ENCODE measurements at regions not wholly inside any gene's neighbourhood (a gene's known extent, or its start where the extent isn't known, plus 50 kb on each side); places are given as distances from the start of the nearest gene placed in this dataset.

DNA sequence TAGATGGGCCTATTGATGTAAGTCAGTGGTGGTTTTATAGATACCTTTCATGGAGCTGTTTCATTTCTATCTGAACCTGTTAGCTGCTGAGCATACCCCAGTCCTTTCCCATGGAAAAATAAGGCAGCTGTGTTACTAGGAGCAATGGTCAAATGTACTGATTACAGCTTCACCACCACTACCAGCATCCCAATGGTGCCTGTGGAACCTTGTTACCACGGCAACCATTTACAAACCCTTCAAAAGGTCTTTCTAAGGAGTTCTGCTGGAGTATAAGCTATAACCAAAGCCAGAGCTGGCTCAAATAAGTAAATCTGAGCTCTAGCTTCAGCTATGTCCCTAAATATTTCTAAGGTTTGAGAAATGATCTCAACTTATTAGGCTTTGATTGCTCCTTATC, 133.4 kb upstream of the ACP3 start:
- DNase-seq (ENCODE audit: low read depth in 4 of 4, low spot score in 2 of 4): no peak

DNA sequence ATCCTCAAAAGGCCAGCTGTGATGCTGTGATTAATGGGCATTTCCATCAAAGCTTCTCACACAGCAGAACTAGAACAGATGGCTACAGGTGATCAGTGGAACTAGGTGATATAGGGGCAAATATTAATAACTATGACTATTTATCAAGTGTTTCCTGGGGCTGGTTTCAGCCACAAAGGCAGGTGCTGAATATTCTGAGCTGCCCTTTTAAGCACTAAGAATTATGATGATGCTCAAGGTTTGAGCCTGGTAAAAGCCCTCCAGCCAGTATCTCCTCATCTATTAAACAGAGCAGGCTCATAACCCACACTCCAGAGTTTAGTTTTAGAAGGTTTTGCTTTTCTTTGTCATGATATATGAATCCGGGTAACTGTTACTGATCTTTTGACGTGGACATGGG, 129.5 kb upstream of the ACP3 start:
- no peak for DNase-seq (ENCODE audit: low read depth in 4 of 4, low spot score in 2 of 4)

DNA sequence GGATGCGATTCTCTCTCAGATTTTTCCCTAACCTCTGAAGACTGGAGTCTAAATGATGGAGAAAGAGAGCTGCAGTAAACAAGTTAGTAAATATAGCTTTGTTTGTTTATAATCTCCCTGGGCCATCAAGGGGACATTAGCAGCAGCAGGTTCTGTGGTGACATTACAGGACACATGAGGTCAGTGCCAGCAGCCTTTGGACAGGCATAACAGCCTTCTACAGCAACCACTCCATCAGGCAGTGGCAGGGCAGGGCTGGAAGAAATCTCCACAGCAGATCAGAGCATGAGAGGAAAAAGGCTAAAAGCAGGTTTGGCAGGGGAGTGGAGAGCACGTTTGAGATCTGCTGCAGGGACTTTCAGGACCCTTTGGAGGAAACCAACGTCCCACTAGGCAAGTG, 127.6 kb upstream of the ACP3 start:
- DNase-seq (ENCODE audit: low read depth in 4 of 4, low spot score in 2 of 4): no peak

GRCh38 chr3:132196113-132196512, 121.1 kb upstream of the ACP3 start:
- DNase-seq (ENCODE audit: low read depth in 4 of 4, low spot score in 2 of 4): no peak

- DNase-seq (ENCODE audit: low read depth in 4 of 4, low spot score in 2 of 4): no peak
Observed at GRCh38 chr3:132198516-132198915, 118.7 kb upstream of the ACP3 start.

DNA sequence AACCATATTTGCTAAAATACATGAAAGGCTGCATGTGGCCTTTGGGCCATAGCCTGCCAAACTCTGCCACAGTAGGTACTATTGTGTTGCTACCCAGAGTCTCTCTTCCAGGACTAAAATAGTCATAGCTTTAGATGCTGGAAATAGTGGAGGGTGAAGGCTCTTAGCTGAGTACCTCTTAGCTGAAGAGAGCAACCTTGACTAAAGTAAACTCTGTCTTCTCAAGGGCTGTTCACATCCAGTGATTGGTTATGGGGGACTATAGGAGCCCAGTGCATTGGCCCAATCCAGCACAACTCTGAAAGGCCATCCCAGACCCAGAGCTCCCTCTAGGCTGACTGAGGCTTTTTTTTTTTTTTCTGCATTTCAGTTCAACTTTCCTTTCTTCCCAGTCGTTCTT, 117.8 kb upstream of the ACP3 start:
- DNase-seq (ENCODE audit: low read depth in 4 of 4, low spot score in 2 of 4): no peak

DNA sequence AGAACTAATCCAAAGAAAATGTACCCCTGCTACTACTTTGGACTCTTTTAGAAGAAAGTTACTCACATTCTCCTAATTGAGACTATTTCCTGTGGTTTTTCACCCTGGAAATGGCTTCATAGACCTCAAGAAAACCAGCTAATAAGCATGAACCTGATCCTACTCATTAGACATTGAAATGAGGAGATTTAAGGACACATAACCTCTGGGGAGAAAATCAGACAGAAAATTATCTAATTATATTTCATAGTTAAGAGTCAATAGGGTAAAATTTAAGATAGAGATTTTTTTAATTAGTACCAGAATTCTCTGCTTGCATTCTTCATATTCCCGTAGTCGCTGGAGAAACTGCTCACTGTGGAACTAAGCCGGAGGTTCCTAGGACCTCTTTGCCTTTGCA, 114.6 kb upstream of the ACP3 start:
- no peak for DNase-seq (ENCODE audit: low read depth in 4 of 4, low spot score in 2 of 4)

GRCh38 chr3:132203889-132204596, 113.2 kb upstream of the ACP3 start:
- no peak for DNase-seq (ENCODE audit: low read depth in 4 of 4, low spot score in 2 of 4)

DNA sequence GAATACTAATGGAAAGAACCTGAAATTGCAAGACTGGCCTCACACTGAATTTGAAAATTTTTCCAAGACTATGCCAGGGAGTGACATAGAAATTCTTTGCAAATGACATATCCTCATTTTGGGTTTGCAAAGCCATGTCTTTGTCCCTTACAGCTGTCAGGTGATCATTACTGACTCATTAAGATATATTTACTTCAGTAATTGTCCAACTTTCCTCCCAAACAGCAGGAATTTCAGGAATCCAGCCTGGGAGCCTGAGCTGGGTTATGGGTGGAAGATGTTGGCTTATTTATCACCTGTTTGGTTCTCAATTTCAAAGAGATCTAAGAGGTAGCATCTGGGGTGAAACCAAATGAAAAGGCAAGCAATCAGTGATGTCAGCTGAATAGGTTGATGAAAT, 111.6 kb upstream of the ACP3 start:
- no peak for DNase-seq (ENCODE audit: low read depth in 4 of 4, low spot score in 2 of 4)

DNA sequence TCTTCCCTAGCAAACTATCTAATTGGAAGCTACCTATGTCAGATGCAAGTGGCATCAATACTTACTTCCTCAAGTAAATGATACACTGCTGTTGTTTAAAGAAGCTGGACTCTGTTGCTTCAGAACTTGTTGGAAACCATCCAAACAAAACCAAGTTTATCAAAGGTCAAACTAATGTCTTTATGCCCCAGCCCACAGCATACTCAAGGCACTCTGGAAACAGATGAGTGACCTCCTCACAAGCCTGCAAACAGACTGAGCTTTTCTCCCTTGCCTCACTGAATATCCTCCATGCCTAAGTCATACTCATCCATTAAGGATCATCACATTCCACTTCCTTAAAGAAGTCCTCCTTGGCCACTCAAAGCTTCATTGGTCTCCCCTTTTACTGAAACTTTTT, 107.4 kb upstream of the ACP3 start:
- no peak for DNase-seq (ENCODE audit: low read depth in 4 of 4, low spot score in 2 of 4)

- no peak for DNase-seq (ENCODE audit: low read depth in 4 of 4, low spot score in 2 of 4)
Observed at GRCh38 chr3:132210476-132211346, 106.5 kb upstream of the ACP3 start.

DNA sequence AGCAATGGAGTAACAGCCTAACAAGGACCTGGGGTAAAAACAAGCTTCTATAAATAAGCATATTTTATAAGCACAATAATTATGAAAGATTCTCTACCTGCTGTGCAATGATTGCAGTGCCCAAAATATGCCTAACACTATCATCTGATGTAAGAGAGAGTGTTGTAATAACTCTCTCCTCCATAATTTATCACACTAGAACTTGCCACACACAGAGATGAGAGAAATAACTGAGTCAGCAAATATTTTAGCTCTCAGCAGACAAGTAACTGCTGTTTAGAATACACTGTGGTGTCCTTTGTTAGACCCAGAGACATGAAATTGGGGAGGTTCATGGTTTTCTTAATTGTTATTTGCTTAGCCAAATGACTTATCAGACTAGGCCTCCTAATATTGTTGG, 105.3 kb upstream of the ACP3 start:
- no peak for DNase-seq (ENCODE audit: low read depth in 4 of 4, low spot score in 2 of 4)

- no peak for DNase-seq (ENCODE audit: low read depth in 4 of 4, low spot score in 2 of 4)
Observed at GRCh38 chr3:132218817-132219755, 98.1 kb upstream of the ACP3 start.

DNA sequence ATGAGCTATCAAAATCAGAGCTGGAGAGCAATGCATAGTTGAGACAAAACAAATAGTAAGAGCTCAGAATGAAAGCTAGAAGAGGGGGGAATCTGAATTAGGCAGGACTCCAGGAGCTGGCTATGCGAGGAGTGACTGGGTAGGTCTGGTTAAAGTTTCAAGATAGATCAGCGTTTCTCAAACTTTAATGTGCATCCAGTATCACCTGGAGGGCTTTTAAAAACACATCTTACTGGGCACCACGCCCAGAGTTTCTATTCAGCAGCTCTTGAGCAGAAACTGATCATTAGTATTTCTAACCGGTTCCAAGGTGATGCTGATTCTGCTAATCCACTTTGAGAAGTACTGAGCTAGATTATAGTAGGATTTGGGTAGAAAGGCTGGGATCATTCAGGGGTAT, 96.2 kb upstream of the ACP3 start:
- DNase-seq (ENCODE audit: low read depth in 4 of 4, low spot score in 2 of 4): no peak

- DNase-seq (ENCODE audit: low read depth in 4 of 4, low spot score in 2 of 4): no peak
Observed at GRCh38 chr3:132222868-132223538, 94.2 kb upstream of the ACP3 start.

DNA sequence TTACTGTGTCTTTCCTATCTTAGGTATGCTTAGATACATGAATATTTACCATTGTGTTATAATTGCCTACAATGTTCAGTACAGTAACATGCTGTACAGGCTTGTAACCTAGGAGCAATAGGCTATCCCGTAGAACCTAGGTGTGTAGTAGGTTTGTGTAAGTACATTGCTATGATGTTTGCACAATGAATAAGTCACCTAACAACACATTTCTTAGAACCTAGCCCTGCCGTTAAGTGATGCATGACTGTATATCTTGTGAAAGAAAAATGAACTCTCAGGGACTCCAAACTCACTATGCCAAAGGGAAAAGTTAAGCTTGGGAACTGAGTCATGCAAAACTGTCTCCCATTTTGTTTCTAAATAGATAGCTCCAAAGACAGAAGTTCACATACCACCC, 91.5 kb upstream of the ACP3 start:
- DNase-seq (ENCODE audit: low read depth in 4 of 4, low spot score in 2 of 4): no peak

- DNase-seq (ENCODE audit: low read depth in 4 of 4, low spot score in 2 of 4): no peak
Observed at GRCh38 chr3:132228923-132229322, 88.3 kb upstream of the ACP3 start.

- DNase-seq (ENCODE audit: low read depth in 4 of 4, low spot score in 2 of 4): no peak
Observed at GRCh38 chr3:132229641-132230040, 87.6 kb upstream of the ACP3 start.

DNA sequence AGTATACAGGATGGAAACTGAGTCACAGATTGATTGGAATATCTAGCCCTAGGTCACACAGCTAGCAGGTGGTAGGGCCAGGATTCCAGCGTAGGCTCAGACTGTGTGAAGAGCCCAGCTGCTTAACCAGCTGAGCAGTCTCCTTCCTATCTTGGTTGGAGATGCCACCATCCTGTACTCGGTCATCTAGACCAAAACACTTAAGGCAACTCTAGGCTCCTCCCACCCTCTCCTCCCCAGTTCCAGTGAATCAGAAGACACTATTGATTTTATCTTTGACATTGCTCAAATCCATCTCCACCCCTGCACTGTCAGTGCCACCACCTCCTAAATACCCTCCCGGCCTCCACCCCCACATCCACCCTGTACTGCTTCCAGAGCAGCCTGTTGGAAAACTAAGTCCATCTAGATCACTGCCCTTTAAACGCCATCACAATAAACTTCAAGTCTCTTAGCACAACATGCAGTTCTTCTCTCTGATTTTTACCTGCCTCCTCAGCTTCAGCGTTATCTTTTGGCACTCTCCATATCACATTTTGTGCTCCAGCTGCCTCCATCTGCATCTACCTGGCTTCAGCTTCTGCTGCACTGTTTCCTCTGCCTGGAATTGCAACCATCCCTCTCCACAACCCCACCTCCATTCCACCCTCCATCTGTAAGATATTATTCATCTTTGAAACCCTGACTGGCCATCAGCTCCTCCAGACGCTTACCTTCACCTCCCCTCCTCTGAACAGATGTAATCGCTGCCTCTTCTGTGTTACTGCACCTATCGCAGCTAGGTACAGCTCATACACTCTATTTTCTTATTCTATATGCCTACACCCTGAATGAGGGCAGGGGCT, 86.8 kb upstream of the ACP3 start:
- no peak for DNase-seq (ENCODE audit: low read depth in 4 of 4, low spot score in 2 of 4)

GRCh38 chr3:132231633-132232032, 85.6 kb upstream of the ACP3 start:
- no peak for DNase-seq (ENCODE audit: low read depth in 4 of 4, low spot score in 2 of 4)
